Ishikawa (cell line): ENCODE measurements at regions not wholly inside any gene's neighbourhood (a gene's known extent, or its start where the extent isn't known, plus 50 kb on each side); places are given as distances from the start of the nearest gene placed in this dataset.
"Not testable (repeated sequence)": the region's sequence is repeated elsewhere in the genome, so short reads cannot be mapped to it uniquely, and the experiment has no call there.

Source experiments
- EP300 ChIP-seq: IDR thresholded peaks from 2 replicates; pipeline ENCODE4 v1.6.1; 2012; ENCODE audit warnings: borderline replicate concordance
- YY1 ChIP-seq: IDR thresholded peaks from 2 replicates; pipeline ENCODE4 v1.6.1; 2012; ENCODE audit warnings: low read depth

- TF ChIP-seq EP300, YY1: not testable (repeated sequence)
These were observed 74.0 kb upstream of the TEKT4 start for GRCh38 chr2:94797235-94797634.
